Spleen (tissue), 11 donors: ENCODE measurements at regions not wholly inside any gene's neighbourhood (a gene's known extent, or its start where the extent isn't known, plus 50 kb on each side); places are given as distances from the start of the nearest gene placed in this dataset.

Experiments
- DNase-seq: peaks from one replicate; pipeline ENCODE4 v3.0.0-alpha.2; 2020
- H3K27ac ChIP-seq, 8 donors: fragments of 200-600 bp; sonication (generic) in 7 of 8; 1 replicate in 4 of 8; 2 replicates in 4 of 8; pipeline versions ENCODE4 v1.5.0 to v1.8.0; 2016 to 2021; ENCODE audit warnings: inconsistent platforms in 4 of 8, mild to moderate bottlenecking in 4 of 8, moderate library complexity in 1 of 8
- H3K27me3 ChIP-seq, 7 donors: fragments of 200-600 bp; sonication (generic) in 6 of 7; replicated peaks in 1 of 7; 1 replicate in 4 of 7; 2 replicates in 3 of 7; pipeline versions ENCODE4 v1.5.0 to v1.8.0; 2016 to 2021; ENCODE audit warnings: inconsistent platforms in 3 of 7, mild to moderate bottlenecking in 1 of 7
- H3K36me3 ChIP-seq, 6 donors: fragments of 200-600 bp; sonication (generic) in 5 of 6; 1 replicate in 4 of 6; 2 replicates in 2 of 6; pipeline versions ENCODE4 v1.5.0 to v1.8.0; 2016 to 2021; ENCODE audit warnings: inconsistent platforms in 2 of 6
- H3K4me1 ChIP-seq, 6 donors: fragments of 200-600 bp; sonication (generic) in 5 of 6; 1 replicate in 3 of 6; 2 replicates in 3 of 6; pipeline versions ENCODE4 v1.5.0 to v1.8.0; 2016 to 2021; ENCODE audit warnings: inconsistent platforms in 3 of 6
- H3K4me3 ChIP-seq, 8 donors: fragments of 200-600 bp; sonication (generic) in 7 of 8; 1 replicate in 4 of 8; 2 replicates in 4 of 8; pipeline versions ENCODE4 v1.5.0 to v1.8.0; 2016 to 2021; ENCODE audit warnings: inconsistent platforms in 4 of 8, mild to moderate bottlenecking in 4 of 8, moderate library complexity in 2 of 8
- H3K9me3 ChIP-seq, 8 donors: fragments of 200-600 bp; sonication (generic) in 7 of 8; 1 replicate in 4 of 8; 2 replicates in 4 of 8; pipeline versions ENCODE4 v1.5.0 to v1.8.0; 2016 to 2021; ENCODE audit warnings: inconsistent platforms in 4 of 8
- CTCF ChIP-seq, 11 experiments: fragments of 200-600 bp in 7 of 11; fragments of 450-650 bp in 4 of 11; sonication (generic) in 4 of 11; IDR thresholded peaks in 8 of 11; conservative IDR thresholded peaks in 3 of 11; 1 replicate in 7 of 11; 2 replicates in 4 of 11; pipeline versions ENCODE4 v1.4.0 to v1.8.0; 2016 to 2021; ENCODE audit warnings: antibody characterized with exemption in 11 of 11, inconsistent platforms in 4 of 11, mild to moderate bottlenecking in 1 of 11
- POLR2A ChIP-seq, 3 donors: fragments of 450-650 bp; IDR thresholded peaks; one replicate each; pipeline ENCODE4 v1.5.1; 2017; ENCODE audit warnings: antibody characterized with exemption in 3 of 3, mild to moderate bottlenecking in 1 of 3
- POLR2AphosphoS5 ChIP-seq, 3 donors: sonication (generic); formaldehyde crosslinking; IDR thresholded peaks; one replicate each; pipeline ENCODE4 v1.5.1; 2017; ENCODE audit warnings: antibody characterized with exemption in 3 of 3
- WGBS, 5 donors: extraction: QIAGEN DNeasy Blood & Tissue Kit in 3 of 5; methylation state at CpG; one replicate each; pipeline versions ENCODE4 v1.1.5 to v1.1.7; 2013 to 2018; 5-methylcytosine and 5-hydroxymethylcytosine counted together
- intact Hi-C: fragments of 100-400 bp; cut with DNase I; formaldehyde crosslinking; loops from one replicate; pipeline ENCODE4 v1.15.0; 2023; ENCODE audit warnings: low total_unique reads
- donor health status: healthy with polysubstance abuse.
- donor health status: DM: no; HTN: no; CAD: no; lungs with moderate emphysema.
- donor health status: DM: no; HTN: no; CAD: no.
- donor health status: Bipolar disorder and iron deficiency.
- donor health status: healthy.
- donor health status: DM: no; HTN: no; CAD: no.
- donor health status: DM: yes; HTN: yes; CAD: no.

DNA sequence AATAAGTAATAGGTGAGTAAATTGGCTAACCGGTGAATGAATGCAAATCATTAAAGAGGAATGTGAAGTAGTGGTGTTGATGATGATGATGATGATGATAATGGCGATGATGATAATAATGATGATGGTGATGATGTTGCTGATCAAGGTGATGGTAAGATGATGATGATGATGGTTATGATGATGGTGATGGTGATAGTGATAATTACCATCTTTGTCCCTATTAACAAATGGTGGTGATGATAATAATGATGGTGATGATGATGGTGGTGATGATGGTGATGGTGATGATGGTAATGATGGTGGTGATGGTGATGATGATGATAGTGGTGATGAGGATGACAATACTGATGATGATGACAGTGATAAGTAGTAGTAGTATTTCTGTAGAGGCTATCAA lies 452.6 kb downstream of the ZNF536 start:
- TF ChIP-seq POLR2A (IDR thresholded peaks at IDR 0.05) (no peak), POLR2AphosphoS5 (IDR thresholded peaks at IDR 0.05) (no peak), CTCF (IDR thresholded peaks at IDR 0.05 in 8 of 11, conservative IDR thresholded peaks at IDR 0.05 in 3 of 11) (no peak)

DNA sequence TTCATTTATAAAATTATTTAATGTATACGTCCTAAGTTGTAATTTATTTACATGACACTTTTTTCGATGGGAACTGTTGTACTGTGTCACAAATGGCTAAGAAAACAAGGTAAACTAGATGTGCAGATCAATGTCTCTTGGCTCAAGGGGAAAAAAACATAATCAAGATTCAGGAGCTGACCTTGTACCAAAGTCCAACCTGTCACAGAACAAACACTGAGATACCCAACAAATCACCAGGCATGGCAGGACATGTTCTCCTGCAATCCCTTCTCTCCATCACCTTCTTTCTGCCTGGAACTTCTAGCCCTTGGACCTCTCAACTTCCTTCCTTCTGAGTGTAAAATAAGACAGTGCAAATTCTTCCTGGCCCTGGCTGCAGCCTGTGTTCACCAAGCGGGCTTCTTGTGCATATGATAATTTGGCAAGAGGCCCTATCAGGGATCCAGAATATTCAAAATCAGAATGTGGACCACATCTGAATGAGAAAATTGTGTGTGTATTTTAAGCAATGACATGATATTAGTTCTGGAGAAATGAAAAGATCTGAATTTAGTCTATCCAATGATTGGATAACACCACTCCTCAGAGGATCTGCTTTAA lies 445.9 kb downstream of the ZNF536 start:
- Histone ChIP-seq H3K4me3 (no peak overlapping the region), H3K9me3 (peaks cover 0 to 5% (median 0%) of the 10 kb centered on the region in 8 donors), H3K4me1 (no peaks in the 10 kb centered on the region), H3K36me3 (no peaks in the 10 kb centered on the region), H3K27me3 (peaks cover 0 to 21% (median 0%) of the 10 kb centered on the region in 7 donors), H3K27ac (no peak overlapping the region)
- 86 to 91% (median 88%) methylated on average over 3 of the region's 3 CpGs for WGBS, 5 donors
- intact Hi-C loops, result no loop called here
- no peak for DNase-seq
- TF ChIP-seq POLR2A (IDR thresholded peaks at IDR 0.05) (no peak), CTCF (IDR thresholded peaks at IDR 0.05 in 8 of 11, conservative IDR thresholded peaks at IDR 0.05 in 3 of 11) (no peak), POLR2AphosphoS5 (IDR thresholded peaks at IDR 0.05) (no peak)

More for the DNA sequence above, 452.6 kb downstream of the ZNF536 start:
- Histone ChIP-seq H3K27me3 (peaks cover 0 to 6% (median 0%) of the 10 kb centered on the region in 7 donors), H3K4me1 (no peaks in the 10 kb centered on the region), H3K4me3 (no peak overlapping the region), H3K9me3 (peaks cover 0 to 20% (median 14%) of the 10 kb centered on the region in 8 donors), H3K27ac (no peak overlapping the region), H3K36me3 (no peaks in the 10 kb centered on the region)
- WGBS, 5 donors, result 71 to 98% (median 94%) methylated on average over 2 of the region's 2 CpGs
- no peak for DNase-seq
- intact Hi-C loops, result no loop called here

- DNase-seq, result no peak
- WGBS, 5 donors, result 84 to 93% (median 93%) methylated on average over 12 of the region's 12 CpGs
- TF ChIP-seq POLR2AphosphoS5 (IDR thresholded peaks at IDR 0.05), result no peak
- no peak for TF ChIP-seq CTCF (IDR thresholded peaks at IDR 0.05 in 8 of 11, conservative IDR thresholded peaks at IDR 0.05 in 3 of 11)
- TF ChIP-seq POLR2A (IDR thresholded peaks at IDR 0.05), result no peak
Measured at GRCh38 chr19:30817197-30817596, 445.0 kb downstream of the ZNF536 start.

GRCh38 chr19:30815889-30816580 lies 443.9 kb downstream of the ZNF536 start:
- intact Hi-C loops, result no loop called here
- H3K4me1 ChIP-seq, result no peaks in the 10 kb centered on the region
- peaks cover 0 to 5% (median 0%) of the 10 kb centered on the region in 8 donors for H3K9me3 ChIP-seq
- no peak overlapping the region for H3K27ac ChIP-seq
- TF ChIP-seq POLR2A (IDR thresholded peaks at IDR 0.05) (no peak), POLR2AphosphoS5 (IDR thresholded peaks at IDR 0.05) (no peak), CTCF (IDR thresholded peaks at IDR 0.05 in 8 of 11, conservative IDR thresholded peaks at IDR 0.05 in 3 of 11) (no peak)
- H3K27me3 ChIP-seq, result peaks cover 0 to 16% (median 0%) of the 10 kb centered on the region in 7 donors
- no peak for DNase-seq
- H3K4me3 ChIP-seq, result no peak overlapping the region
- no peaks in the 10 kb centered on the region for H3K36me3 ChIP-seq

More at GRCh38 chr19:30817197-30817596, 445.0 kb downstream of the ZNF536 start:
- H3K4me3 ChIP-seq, result no peak overlapping the region
- peaks cover 0 to 21% (median 0%) of the 10 kb centered on the region in 7 donors for H3K27me3 ChIP-seq
- H3K4me1 ChIP-seq, result no peaks in the 10 kb centered on the region
- no peaks in the 10 kb centered on the region for H3K36me3 ChIP-seq
- no peak overlapping the region for H3K27ac ChIP-seq
- intact Hi-C loops, result no loop called here
- peaks cover 0 to 5% (median 0%) of the 10 kb centered on the region in 8 donors for H3K9me3 ChIP-seq
